Lower leg skin (tissue), 4 donors: ENCODE measurements at regions not wholly inside any gene's neighbourhood (a gene's known extent, or its start where the extent isn't known, plus 50 kb on each side); places are given as distances from the start of the nearest gene placed in this dataset.
A peak's percentile ranks its signal among the peaks of the same experiment; 100 is the strongest.
"Not testable (repeated sequence)": the region's sequence is repeated elsewhere in the genome, so short reads cannot be mapped to it uniquely, and the experiment has no call there.

ENCODE experiments used
- DNase-seq, 2 donors: peaks; one replicate each; pipeline ENCODE4 v3.0.0-alpha.2; 2019; ENCODE audit warnings: low spot score in 2 of 2
- H3K4me3 ChIP-seq: fragments of 200-600 bp; sonication (generic); 2 replicates; pipeline ENCODE4 v1.5.1; 2017; ENCODE audit warnings: mild to moderate bottlenecking, low read depth; ENCODE audit not compliant: poor library complexity, severe bottlenecking
- CTCF ChIP-seq, 3 donors: fragments of 450-650 bp; IDR thresholded peaks; one replicate each; pipeline ENCODE4 v1.5.1; 2016; ENCODE audit warnings: antibody characterized with exemption in 3 of 3, mild to moderate bottlenecking in 3 of 3, moderate library complexity in 2 of 3
- POLR2A ChIP-seq, 2 donors: fragments of 450-650 bp; IDR thresholded peaks; one replicate each; pipeline ENCODE4 v1.6.1; 2016 to 2017; ENCODE audit warnings: antibody characterized with exemption in 2 of 2, mild to moderate bottlenecking in 1 of 2, moderate library complexity in 1 of 2
- WGBS, 2 donors: methylation state at CpG; one replicate each; pipeline ENCODE4 v1.1.5; 2018; 5-methylcytosine and 5-hydroxymethylcytosine counted together
- intact Hi-C: fragments of 100-400 bp; cut with DNase I; formaldehyde crosslinking; loops from one replicate; pipeline ENCODE4 v1.15.0; 2023; ENCODE audit warnings: low total_unique reads

DNA sequence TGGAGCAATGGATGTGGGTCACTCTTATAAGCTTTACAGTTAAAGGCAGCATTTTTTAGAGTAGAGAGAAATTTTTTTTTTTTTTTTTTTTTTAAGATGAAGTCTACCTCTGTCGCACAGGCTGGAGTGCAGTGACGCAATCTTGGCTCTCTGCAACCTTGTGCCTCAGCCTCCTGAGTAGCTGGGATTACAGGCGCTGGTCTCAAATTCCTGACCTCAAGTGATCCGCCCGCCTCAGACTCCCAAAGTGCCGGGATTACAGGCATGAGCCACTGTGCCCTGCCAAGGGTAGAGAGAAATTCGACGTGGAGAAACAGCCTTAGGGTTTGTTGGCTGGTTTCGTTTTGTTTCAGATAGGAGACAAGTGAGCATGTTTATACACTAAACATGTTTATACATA lies 594.2 kb upstream of the ADAMTS5 start:
- peak in 1 of 2 donors; percentile 15 for DNase-seq
- H3K4me3 ChIP-seq, result no peak overlapping the region
- intact Hi-C loops, result loop anchor here (5.0 kb wide), 1 partner anchor 709 kb away; no protein-coding TSS in a partner anchor
- 34 to 55% methylated on average over 9 of the region's 9 CpGs for WGBS, 2 donors
- TF ChIP-seq POLR2A (IDR thresholded peaks at IDR 0.05) (no peak), CTCF (IDR thresholded peaks at IDR 0.05) (no peak)

- 93 to 96% methylated on average over 1 of the region's 1 CpG for WGBS, 2 donors
- TF ChIP-seq CTCF (IDR thresholded peaks at IDR 0.05), result no peak
- TF ChIP-seq POLR2A (IDR thresholded peaks at IDR 0.05), result no peak
- intact Hi-C loops, result no loop called here
- no peak overlapping the region for H3K4me3 ChIP-seq
- no peak for DNase-seq
These were observed 590.5 kb upstream of the ADAMTS5 start for GRCh38 chr21:27557356-27557755.

DNA sequence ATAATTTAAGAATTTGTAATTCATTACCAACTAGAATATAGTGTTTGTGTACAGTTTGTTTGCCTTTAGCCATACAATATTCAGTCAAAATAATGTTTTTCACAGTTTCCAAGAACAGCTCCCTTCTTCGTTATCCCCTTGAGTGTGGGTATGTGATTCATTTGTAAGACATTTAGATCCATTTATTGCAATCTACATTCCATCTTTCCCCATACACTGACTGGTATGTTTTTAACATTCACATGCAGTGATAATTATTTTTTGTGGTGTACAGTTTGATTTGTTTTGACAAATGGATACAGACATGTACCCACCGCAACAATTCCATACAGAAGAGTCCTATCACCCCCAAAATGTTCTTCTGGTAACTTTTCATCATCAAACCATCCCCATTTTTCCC lies 589.1 kb upstream of the ADAMTS5 start:
- DNase-seq, result no peak
- WGBS, 2 donors, result 94 to 95% methylated on average over 2 of the region's 2 CpGs
- TF ChIP-seq POLR2A (IDR thresholded peaks at IDR 0.05) (no peak), CTCF (IDR thresholded peaks at IDR 0.05) (no peak)
- no peak overlapping the region for H3K4me3 ChIP-seq
- intact Hi-C loops, result no loop called here

DNA sequence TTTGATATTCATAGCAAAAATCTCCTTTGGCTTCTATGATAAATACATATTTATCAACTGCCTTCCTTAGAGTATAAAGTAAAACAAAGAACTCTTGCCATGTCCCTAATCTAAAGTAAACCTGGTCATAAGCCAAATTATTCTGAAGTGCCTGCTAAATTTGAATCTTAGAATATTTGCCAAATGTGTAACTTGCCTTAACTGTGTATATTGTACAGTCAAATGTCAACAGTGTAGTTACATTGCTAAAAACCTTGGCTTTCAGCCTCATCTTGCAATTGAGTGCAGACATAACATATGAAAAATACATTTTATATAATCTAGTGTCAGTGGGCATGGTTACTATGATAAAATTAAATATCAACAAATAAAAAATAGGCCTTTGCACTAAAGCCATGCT lies 583.4 kb upstream of the ADAMTS5 start:
- no peak for TF ChIP-seq POLR2A (IDR thresholded peaks at IDR 0.05)
- no peak for TF ChIP-seq CTCF (IDR thresholded peaks at IDR 0.05)
- intact Hi-C loops, result no loop called here
- H3K4me3 ChIP-seq, result no peak overlapping the region
- no peak for DNase-seq

DNA sequence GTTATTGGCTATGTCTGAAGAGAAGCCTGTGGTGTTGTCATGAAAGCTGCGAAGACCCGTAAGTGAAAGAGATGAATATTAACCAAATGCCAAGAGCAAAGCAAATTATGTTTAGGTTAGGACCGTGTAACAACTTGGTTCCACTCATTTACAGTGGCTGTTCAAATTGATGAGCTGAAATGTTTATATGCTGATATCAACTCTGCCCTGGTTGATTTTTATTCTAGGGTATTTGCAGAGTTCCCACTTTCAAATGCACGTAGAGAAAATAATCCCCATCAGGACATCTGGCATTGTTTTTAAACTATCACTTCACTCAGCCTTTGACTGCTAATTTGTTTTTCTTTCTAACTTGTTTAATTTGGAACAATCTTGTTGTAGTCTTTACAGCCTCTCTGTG lies 581.6 kb upstream of the ADAMTS5 start:
- intact Hi-C loops, result no loop called here
- DNase-seq, result no peak
- WGBS, 2 donors, result 81 to 82% methylated on average over 4 of the region's 4 CpGs
- TF ChIP-seq CTCF (IDR thresholded peaks at IDR 0.05) (no peak), POLR2A (IDR thresholded peaks at IDR 0.05) (no peak)
- H3K4me3 ChIP-seq, result no peak overlapping the region

- DNase-seq, result no peak
- TF ChIP-seq CTCF (IDR thresholded peaks at IDR 0.05), result no peak
- TF ChIP-seq POLR2A (IDR thresholded peaks at IDR 0.05), result no peak
- no peak overlapping the region for H3K4me3 ChIP-seq
- intact Hi-C loops, result no loop called here
- WGBS, 2 donors, result 74 to 80% methylated on average over 4 of the region's 4 CpGs
These were observed 579.0 kb upstream of the ADAMTS5 start for GRCh38 chr21:27545754-27546349.

DNA sequence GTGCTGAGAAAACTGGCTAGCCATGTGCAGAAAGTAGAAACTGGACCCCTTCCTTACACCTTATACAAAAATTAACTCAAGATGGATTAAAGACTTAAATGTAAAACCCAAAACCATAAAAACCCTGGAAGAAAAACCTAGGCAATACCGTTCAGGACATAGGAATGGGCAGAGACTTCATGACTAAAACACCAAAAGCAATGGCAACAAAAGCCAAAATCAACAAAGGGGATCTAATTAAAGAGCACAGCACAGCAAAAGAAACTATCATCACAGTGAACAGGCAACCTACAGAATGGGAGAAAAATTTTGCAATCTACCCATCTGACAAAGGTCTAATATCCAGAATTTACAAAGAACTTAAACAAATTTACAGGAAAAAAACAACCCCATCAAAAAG lies 575.2 kb upstream of the ADAMTS5 start:
- 66 to 73% methylated on average over 1 of the region's 1 CpG for WGBS, 2 donors
- intact Hi-C loops, DNase-seq, H3K4me3 ChIP-seq: not testable (repeated sequence)
